ENCODE measurements at regions not wholly inside any gene's neighbourhood (a gene's known extent, or its start where the extent isn't known, plus 50 kb on each side); places are given as distances from the start of the nearest gene placed in this dataset.
"Not testable (repeated sequence)": the region's sequence is repeated elsewhere in the genome, so short reads cannot be mapped to it uniquely, and the experiment has no call there.

DNA sequence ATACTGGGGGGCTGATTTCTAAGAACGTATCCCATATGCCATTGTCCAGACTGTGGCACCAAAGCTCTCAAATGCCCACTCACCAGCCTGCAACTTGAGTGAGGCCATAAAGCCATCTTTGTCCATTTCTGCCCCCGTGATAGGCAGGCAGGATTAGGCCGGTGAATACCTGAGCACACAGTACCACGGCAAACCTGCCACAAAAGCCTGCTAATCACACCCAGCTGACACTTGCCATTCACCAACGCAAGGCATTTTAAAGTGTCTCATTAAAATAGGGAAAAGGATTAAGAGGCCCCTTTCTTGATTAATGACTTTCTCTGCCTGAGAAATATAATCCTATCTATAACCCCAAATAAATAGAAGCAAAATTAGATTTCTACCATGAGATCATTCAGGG is 111.4 kb upstream of the NANOS1 start:
- DNase-seq: no peak

DNA sequence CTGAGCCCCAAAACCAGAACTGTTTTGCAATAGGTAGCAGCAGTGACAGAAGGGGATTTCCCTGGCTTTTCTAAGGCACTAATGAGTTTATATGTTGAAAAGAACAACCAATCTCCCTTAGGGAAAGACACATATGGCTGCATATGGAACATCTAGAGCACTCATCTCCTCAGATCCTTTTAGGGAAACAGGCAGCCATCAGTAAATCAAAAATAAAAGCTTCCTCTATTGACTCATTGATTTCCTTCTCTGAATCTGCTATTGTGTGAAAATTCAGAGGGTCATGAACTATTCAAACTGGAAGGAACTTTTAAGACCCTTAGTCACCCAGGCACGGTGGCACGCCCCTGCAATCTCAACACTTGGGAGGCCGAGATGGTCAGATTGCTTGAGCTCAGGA is 110.9 kb upstream of the NANOS1 start:
- no peak for DNase-seq

DNA sequence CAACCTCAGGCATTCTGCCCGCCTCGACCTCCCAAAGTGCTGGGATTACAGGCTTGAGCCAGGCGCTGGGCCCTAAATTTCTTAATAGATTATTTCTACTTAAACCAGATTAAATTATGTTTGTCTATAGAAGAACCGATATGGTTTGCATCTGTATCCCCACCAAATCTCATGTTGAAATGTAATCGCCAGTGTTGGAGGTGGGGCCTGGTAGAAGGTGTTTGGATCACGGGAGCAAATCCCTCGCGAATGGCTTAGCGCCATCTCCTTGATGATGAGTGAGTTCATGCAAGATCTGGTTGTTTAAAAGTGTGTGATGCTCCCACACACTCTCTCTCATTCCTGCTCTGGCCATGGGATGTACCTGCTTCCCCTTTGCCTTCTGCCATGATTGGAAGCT is 109.3 kb upstream of the NANOS1 start:
- DNase-seq: no peak

- no peak for DNase-seq
These were observed 107.3 kb upstream of the NANOS1 start for GRCh38 chr10:118922226-118922625.

DNA sequence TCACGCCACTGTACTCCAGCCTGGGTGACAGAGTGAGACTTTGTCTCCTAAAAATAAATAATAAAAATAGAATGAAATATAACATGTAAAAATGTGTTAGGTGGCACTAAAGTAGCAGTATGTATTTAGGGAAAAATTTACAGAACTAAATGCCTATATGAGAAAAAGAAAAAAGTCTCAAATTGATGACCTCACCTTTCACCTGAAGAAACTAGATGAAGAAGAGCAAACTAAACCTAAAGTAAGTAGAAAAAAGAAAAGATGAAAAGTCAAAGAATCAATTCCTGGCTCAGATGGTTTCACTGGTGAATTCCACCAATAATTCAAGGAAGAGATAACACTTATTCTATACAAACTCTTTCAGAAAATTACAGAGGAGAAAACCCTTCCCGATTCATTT is 106.5 kb upstream of the NANOS1 start:
- no peak for DNase-seq

GRCh38 chr10:118924493-118924892 is 105.0 kb upstream of the NANOS1 start:
- DNase-seq: no peak

GRCh38 chr10:118925404-118926071 is 104.0 kb upstream of the NANOS1 start:
- no peak for DNase-seq

DNA sequence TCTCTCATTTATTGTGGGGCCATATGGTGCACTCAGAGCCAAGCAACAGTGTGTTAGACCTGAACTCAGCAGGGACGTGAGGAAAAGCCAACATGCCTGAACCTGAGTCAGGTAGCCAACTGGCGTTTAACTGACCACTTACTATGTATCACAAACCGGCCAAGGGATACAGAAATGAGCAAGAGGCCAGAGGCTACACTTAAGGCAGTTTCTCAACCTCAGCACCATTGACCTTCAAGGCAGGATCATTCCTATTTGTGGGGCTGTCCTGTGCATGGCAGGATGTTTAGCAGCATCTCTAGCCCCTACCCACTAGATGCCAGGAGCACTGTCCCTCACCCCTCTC is 103.5 kb upstream of the NANOS1 start:
- DNase-seq: no peak

- DNase-seq: no peak
These were observed 103.1 kb upstream of the NANOS1 start for GRCh38 chr10:118926441-118926840.

- DNase-seq: no peak
These were observed 102.6 kb upstream of the NANOS1 start for GRCh38 chr10:118926903-118927302.

GRCh38 chr10:118927321-118927720 is 102.2 kb upstream of the NANOS1 start:
- no peak for DNase-seq

- DNase-seq: no peak
These were observed 98.9 kb upstream of the NANOS1 start for GRCh38 chr10:118930614-118931013.

DNA sequence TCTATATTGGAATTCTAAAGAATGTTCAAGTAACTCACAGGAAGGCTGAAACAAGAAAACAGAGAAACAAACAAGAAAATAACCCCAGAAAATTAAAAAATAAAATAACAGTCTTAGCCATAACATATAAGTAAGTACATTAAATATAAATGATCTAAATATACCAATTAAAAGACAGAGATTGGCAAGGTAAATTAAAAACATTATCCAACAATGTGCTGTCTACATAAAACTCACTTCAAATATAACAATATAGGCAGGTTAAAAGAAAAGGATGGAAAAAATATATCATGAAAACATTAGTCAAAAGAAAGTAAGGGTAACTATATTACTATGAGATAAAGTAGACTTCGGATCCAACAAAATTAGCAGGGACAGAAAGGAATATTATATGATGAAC is 98.1 kb upstream of the NANOS1 start:
- no peak for DNase-seq

GRCh38 chr10:118932154-118932553 is 97.4 kb upstream of the NANOS1 start:
- DNase-seq: not testable (repeated sequence)

GRCh38 chr10:118937226-118937625 is 92.3 kb upstream of the NANOS1 start:
- DNase-seq: no peak

DNA sequence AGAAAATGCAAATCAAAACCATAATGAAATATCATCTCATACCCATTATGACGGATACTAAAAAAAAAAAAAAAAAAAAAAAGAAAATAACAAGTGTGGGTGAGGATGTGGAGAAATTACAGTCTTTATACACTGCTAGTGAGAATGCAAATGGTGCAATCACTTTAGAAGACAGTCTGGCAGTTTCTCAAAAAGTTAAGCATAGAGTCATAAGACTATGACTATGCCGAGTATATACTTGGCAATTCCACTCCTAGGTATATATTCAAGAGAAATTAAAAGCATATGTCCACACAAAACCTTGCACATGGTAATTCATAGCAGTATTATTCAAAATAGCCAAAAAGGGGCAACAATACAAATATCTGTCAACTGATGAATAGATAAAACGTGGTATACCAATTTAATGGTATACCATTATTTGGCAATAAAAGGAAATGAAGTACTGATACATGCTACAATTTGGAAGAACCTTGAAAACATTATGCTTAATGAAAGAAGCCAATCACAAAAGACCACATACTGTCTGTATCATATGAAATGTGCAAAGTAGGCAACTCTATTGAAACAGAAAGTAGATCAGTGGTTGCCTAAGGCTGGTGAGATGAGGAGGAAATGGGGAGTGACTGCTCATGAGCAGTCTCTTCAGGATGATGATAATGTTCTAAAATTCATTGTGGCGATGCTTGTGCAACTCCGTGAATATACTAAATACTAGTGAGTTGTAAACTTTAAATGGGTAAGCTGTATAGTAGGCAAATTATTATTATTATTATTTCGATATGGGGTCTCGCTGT is 90.1 kb upstream of the NANOS1 start:
- DNase-seq: no peak

DNA sequence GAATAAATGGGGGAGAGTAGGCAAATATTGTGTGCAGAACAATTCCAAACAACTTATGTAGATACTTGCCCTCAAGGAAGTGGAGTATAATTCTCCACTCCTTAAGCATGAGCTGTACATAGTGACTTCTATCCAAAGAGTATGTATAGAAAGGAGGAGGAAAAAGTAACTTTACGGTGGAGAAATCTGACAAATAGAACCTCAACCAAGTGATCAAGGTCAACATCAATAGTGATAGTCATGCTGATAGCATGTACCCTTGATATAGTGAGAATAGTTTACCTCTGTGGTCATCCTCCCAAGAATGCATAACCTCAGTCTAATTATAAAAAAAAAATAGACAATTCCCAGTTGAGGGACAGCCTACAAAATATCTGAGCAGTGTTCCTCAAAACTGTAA is 89.1 kb upstream of the NANOS1 start:
- no peak for DNase-seq

DNA sequence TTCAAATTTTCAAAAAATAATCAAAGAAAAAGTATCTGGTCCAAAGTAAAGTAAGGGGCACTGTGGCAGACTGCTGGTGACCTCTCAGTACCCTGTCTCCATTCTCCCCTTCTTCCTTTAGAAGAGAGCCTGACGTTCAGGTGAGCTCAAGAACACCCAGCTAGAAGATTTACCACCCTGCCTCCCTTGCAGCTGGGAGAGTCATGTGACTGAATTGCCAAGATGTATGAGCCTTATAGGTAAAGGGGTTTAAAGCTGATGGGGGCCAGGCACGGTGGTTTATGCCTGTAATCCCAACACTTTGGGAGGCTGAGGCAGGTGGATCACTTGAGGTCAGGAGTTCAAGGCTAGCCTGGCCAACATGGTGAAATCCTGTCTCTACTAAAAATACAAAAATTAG is 86.3 kb upstream of the NANOS1 start:
- DNase-seq: no peak

- DNase-seq: no peak
These were observed 84.4 kb upstream of the NANOS1 start for GRCh38 chr10:118944959-118945633.

DNA sequence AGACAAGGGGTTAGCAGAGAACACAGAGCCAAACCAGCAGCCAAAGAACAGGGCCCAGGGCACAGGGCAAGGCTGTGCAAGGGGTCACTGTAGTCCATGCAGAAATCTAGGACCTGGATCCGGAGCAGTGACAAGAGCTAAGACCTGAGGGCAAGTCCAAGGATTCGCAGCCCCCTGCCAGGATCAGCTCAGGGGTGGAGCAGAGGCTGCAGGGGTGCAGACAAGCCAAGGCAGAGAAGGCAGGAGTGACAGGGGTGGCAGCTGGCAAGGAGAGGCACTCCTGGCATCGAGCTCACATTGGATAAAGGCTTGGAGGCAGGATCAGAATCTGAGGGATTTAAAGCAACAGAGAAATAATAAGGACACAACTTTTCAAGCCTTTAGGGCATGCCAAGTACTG is 80.7 kb upstream of the NANOS1 start:
- no peak for DNase-seq

DNA sequence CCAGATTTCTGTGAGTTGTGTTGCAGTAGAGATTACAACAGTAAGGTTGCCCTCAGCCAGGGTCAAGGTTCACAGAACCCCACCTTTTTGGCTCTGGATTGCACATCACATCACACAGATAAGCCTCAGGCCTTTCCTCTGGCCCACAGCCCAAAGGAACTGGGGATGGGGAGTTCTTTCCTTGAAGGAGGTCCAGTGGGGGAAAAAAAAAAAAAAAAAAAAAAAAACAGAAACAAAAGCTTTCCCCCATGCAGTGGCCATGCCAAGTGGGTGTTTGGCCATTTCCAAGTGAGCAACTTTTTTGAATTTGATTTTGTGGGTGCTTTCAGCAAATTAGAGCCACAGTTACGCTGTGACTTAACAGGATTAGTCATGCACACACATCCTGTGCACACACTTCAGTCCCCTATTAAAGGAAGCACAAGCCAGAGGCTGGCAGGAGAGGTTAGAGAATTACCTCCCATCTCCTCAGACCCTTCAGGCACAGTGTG is 79.3 kb upstream of the NANOS1 start:
- no peak for DNase-seq

- no peak for DNase-seq
These were observed 78.4 kb upstream of the NANOS1 start for GRCh38 chr10:118950997-118951637.
